ENCODE measurements at regions not wholly inside any gene's neighbourhood (a gene's known extent, or its start where the extent isn't known, plus 50 kb on each side); places are given as distances from the start of the nearest gene placed in this dataset.
A peak's percentile ranks its signal among the peaks of the same experiment; 100 is the strongest.
"Not testable (repeated sequence)": the region's sequence is repeated elsewhere in the genome, so short reads cannot be mapped to it uniquely, and the experiment has no call there.

DNA sequence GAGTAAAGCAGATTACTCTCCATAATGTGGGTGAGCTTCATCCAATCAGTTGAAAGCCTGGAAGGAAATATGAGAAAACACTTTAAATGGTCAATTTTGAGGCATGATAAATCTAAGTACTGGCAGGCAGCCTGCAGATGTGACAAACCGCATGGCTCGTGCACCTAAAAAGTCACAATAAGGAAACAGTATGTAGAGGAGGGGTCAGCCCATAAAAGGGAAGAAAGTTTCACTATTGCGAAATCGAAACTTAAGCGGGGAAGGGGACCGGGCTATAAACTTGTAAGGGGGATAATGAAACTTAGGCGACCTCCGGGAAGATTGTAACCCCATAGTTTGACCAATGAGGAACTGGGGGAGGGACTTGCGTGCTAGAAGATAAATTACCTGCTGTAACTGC, 109.8 kb downstream of the PLPPR4 start:
- FAIRE-seq (no peak), DNase-seq (ENCODE audit: insufficient read length, low spot score) (no peak)
- TF ChIP-seq, protein P1, sequence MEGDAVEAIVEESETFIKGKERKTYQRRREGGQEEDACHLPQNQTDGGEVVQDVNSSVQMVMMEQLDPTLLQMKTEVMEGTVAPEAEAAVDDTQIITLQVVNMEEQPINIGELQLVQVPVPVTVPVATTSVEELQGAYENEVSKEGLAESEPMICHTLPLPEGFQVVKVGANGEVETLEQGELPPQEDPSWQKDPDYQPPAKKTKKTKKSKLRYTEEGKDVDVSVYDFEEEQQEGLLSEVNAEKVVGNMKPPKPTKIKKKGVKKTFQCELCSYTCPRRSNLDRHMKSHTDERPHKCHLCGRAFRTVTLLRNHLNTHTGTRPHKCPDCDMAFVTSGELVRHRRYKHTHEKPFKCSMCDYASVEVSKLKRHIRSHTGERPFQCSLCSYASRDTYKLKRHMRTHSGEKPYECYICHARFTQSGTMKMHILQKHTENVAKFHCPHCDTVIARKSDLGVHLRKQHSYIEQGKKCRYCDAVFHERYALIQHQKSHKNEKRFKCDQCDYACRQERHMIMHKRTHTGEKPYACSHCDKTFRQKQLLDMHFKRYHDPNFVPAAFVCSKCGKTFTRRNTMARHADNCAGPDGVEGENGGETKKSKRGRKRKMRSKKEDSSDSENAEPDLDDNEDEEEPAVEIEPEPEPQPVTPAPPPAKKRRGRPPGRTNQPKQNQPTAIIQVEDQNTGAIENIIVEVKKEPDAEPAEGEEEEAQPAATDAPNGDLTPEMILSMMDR (IDR thresholded peaks at IDR 0.05; ENCODE audit: insufficient read depth, missing control alignments) = no peak

DNA sequence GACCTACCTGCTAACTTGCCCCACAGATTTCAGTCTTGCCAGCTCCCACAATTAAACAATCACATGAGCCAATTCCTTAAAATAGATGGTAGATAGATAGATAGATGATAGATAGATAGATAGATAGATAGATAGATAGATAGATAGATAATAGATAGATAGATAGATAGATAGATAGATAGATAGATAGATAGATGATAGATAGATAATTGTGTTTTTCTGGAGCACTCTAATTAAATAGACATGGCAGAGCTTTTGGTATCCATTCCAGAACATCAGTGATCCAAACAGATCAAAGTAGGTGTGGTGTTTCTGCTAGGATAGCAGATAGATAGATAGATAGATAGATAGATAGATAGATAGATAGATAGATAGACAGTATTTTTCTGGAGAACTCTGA, 110.4 kb downstream of the PLPPR4 start:
- not testable (repeated sequence) for DNase-seq (ENCODE audit: insufficient read length, low spot score); FAIRE-seq

DNA sequence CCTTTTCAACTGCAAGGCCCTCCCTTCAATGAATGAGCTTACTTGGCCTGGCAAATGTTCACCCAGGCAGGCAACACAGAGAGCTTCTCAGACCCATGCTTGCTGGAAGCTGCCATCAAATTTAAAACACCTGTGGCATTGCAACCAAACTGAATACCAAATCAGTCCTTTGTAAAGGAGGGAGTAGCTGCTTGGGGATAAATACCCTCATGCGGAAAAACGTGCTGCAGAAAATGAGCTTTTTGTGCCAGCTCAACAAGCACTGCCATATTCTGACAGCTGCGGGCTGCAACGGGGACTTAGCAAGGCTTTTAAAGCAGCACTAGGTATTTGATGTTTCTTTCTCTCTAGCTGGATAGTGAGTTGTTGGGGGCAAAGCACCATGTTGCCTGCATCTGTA, 119.7 kb downstream of the PLPPR4 start:
- DNase-seq (ENCODE audit: insufficient read length, low spot score) (no peak), FAIRE-seq (no peak)
- TF ChIP-seq, protein P1 (IDR thresholded peaks at IDR 0.05; ENCODE audit: insufficient read depth, missing control alignments) = no peak

DNA sequence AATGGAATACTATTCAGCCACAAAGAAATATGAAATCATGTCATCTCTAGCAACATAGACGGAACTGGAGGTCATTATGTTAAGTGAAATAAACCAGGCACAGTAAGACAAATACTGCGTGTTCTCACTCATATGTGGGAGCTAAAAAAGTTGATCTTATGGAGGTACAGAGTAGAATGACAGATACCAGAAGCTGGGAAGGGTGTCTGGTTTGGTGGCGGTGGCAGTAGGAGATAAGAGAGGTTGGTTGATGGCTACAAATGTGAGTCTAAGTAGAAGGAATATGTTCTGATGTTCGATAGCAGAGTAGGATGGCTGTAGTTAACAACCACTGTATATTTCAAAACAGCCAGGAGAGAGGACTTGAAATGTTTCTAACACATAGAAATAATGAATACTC, 121.6 kb downstream of the PLPPR4 start:
- FAIRE-seq (no peak), DNase-seq (ENCODE audit: insufficient read length, low spot score) (no peak)
- TF ChIP-seq, protein P1 (IDR thresholded peaks at IDR 0.05; ENCODE audit: insufficient read depth, missing control alignments) = no peak

DNA sequence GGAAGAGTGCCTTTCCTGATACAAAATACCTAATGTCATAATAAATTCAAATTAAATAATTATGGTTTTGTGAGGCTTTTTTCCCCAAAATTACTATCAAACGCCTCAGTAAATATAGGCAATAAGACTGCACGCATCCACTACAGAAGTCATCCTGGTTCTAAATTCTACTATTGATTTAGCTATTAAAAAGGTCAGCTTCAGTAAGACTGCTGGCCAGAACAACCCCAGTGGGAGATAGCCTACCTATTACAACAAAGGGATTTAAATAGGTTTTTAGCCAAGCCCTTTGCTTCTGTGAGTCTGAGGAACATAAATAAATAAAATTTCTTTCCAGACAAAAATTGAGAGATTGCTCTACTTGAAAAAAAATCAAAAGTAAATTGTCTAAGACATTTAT, 132.1 kb downstream of the PLPPR4 start:
- FAIRE-seq = no peak
- TF ChIP-seq, protein P1 (IDR thresholded peaks at IDR 0.05; ENCODE audit: insufficient read depth, missing control alignments) = no peak

DNA sequence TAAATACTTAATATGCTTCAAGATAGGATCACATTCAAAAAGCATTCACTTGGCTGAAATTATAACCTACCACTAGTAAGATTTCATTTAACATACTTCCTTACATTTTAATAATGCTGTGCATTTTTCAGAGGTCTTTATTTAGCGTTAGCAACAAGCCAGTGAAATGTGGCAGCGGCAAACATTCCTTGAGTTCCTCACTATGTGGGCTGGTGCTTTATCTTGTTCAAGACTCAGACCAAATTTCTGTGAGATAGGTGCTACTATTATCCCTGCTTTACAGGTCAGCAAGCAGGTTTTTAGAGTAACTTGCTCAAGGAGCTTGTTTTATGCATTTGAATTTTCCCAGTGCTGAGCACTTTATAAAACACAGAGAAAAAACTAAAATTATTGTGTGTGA, 132.7 kb downstream of the PLPPR4 start:
- FAIRE-seq (peak; percentile 51), DNase-seq (ENCODE audit: insufficient read length, low spot score) (no peak)
- TF ChIP-seq, protein P1 (IDR thresholded peaks at IDR 0.05; ENCODE audit: insufficient read depth, missing control alignments) = no peak

More for the DNA sequence above, 132.1 kb downstream of the PLPPR4 start:
- DNase-seq (ENCODE audit: insufficient read length, low spot score) = no peak

DNA sequence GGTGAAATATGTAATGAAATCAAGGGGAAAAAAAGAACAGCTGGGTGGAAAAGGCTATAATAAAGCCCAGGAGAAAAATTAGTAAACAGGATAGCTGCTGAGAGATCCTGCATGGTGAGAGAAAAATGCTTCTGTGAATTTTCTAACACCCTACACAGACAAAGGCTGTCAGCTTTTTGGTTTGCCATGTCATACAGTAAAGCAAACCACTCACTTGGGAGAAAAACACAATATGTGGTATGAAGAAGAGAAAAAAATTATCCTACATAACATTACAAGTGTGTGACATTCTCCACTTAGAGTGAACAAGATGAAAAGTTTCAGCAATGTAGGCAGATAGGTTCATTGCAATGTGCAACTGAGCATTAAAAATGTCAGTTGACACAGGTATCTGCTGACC, 133.6 kb downstream of the PLPPR4 start:
- FAIRE-seq (no peak), DNase-seq (ENCODE audit: insufficient read length, low spot score) (no peak)
- TF ChIP-seq, protein P1 (IDR thresholded peaks at IDR 0.05; ENCODE audit: insufficient read depth, missing control alignments) = no peak

DNA sequence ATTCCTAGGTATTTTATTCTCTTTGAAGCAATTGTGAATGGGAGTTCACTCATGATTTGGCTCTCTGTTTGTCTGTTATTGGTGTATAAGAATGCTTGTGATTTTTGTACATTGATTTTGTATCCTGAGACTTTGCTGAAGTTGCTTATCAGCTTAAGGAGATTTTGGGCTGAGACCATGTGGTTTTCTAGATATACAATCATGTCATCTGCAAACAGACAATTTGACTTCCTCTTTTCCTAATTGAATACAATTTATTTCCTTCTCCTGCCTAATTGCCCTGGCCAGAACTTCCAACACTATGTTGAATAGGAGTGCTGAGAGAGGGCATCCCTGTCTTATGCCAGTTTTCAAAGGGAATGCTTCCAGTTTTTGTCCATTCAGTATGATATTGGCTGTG, 137.3 kb downstream of the PLPPR4 start:
- DNase-seq (ENCODE audit: insufficient read length, low spot score); FAIRE-seq: not testable (repeated sequence)

DNA sequence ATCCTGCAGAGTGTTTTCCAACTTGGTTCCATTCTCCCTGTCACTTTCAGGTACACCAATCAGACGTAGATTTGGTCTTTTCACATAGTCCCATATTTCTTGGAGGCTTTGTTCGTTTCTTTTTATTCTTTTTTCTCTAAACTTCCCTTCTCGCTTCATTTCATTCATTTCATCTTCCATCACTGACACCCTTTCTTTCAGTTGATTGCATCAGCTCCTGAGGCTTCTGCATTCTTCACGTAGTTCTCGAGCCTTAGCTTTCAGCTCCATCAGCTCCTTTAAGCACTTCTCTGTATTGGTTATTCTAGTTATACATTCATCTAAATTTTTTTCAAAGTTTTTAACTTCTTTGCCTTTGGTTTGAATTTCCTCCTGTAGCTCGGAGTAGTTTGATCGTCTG, 140.1 kb downstream of the PLPPR4 start:
- not testable (repeated sequence) for FAIRE-seq; DNase-seq (ENCODE audit: insufficient read length, low spot score)

DNA sequence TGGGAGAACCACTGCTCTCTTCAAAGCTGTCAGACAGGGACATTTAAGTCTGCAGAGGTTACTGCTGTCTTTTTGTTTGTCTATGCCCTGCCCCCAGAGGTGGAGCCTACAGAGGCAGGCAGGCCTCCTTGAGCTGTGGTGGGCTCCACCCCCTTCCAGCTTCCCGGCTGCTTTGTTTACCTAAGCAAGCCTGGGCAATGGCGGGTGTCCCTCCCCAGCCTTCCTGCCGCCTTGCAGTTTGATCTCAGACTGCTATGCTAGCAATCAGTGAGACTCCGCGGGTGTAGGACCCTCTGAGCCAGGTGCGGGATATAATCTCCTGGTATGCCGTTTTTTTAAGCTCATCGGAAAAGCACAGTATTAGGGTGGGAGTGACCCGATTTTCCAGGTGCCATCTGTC, 141.0 kb downstream of the PLPPR4 start:
- DNase-seq (ENCODE audit: insufficient read length, low spot score); FAIRE-seq: not testable (repeated sequence)
